WI38 (cell line): ENCODE measurements at regions not wholly inside any gene's neighbourhood (a gene's known extent, or its start where the extent isn't known, plus 50 kb on each side); places are given as distances from the start of the nearest gene placed in this dataset.
"Not testable (repeated sequence)": the region's sequence is repeated elsewhere in the genome, so short reads cannot be mapped to it uniquely, and the experiment has no call there.

Experiments
- H3K4me3 ChIP-seq: 2 replicates; pipeline ENCODE4 v1.5.1; 2011; ENCODE audit warnings: low read depth, mild to moderate bottlenecking, control low read depth, low read length
- TF ChIP-seq, protein P1 (sequence below): IDR thresholded peaks from 2 replicates; pipeline ENCODE4 v1.5.1; 2012; ENCODE audit warnings: low read depth, mild to moderate bottlenecking, control low read depth, low read length

DNA sequence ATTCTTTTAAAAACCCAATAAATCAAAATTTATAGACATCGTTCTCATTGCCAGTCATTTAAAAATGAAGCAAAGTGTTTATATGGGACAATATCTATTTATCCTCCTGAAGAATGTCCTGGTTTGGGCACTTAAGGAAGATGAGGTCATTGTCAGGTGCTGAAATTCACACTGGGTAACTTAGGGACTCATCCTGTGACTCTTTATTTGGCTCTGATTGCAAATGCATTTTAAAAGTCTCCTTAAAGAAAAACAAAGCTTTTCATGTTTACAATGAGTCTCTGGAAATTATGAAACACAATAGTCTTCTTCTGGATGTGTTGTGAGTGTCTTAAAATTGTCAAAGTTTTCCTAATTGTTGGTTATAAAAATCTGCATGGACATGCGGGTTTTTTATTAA lies 69.5 kb upstream of the GPR158 start:
- TF ChIP-seq, protein P1, sequence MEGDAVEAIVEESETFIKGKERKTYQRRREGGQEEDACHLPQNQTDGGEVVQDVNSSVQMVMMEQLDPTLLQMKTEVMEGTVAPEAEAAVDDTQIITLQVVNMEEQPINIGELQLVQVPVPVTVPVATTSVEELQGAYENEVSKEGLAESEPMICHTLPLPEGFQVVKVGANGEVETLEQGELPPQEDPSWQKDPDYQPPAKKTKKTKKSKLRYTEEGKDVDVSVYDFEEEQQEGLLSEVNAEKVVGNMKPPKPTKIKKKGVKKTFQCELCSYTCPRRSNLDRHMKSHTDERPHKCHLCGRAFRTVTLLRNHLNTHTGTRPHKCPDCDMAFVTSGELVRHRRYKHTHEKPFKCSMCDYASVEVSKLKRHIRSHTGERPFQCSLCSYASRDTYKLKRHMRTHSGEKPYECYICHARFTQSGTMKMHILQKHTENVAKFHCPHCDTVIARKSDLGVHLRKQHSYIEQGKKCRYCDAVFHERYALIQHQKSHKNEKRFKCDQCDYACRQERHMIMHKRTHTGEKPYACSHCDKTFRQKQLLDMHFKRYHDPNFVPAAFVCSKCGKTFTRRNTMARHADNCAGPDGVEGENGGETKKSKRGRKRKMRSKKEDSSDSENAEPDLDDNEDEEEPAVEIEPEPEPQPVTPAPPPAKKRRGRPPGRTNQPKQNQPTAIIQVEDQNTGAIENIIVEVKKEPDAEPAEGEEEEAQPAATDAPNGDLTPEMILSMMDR, result no peak

DNA sequence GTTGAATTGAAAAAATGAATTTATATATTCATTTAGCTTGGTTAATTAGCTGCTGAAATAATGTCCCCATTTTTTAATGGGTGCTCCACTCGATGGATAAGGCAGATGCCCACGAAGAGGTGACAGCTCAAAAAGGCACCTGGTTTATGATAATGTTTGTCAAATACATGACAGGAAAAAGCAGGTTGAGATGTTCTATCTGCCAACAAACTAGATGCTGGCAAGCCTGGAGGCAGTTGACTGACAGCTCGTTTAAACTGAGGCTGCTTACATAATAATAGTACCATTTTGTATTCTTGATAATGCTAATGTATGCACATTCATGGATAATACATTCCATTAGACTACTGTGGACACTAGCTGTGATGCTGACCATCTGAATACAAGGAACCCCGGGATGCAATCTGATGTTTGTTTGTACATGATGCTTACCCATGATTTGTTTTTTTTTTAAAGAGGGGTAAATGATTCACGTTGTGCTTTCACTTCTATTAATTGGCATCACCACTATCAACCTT lies 69.0 kb upstream of the GPR158 start:
- TF ChIP-seq, protein P1, result no peak
- no peak overlapping the region for H3K4me3 ChIP-seq

More for the DNA sequence above, 69.5 kb upstream of the GPR158 start:
- H3K4me3 ChIP-seq, result no peak overlapping the region

GRCh38 chr10:25107756-25108155 lies 67.0 kb upstream of the GPR158 start:
- TF ChIP-seq, protein P1, result no peak
- no peak overlapping the region for H3K4me3 ChIP-seq

GRCh38 chr10:25109896-25110295 lies 64.9 kb upstream of the GPR158 start:
- not testable (repeated sequence) for H3K4me3 ChIP-seq

DNA sequence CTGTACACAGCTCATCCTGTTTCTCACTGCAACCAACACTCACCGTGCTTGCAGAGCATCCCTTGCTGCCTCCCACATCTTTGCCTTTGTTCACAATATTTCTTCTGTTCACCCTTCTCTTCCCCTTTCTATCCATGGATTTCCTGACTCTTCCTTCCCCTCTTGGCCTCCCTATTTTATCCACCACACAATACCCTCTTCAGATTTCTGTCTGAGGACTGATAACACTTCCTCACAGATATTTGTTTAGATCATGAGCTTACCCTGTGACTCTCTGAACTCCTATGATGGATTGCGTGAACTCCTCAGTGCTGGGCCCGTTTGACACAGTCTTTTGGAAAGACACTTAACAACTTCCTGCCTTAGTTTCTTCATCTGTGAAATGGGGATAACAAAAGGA lies 62.8 kb upstream of the GPR158 start:
- TF ChIP-seq, protein P1, result no peak
- no peak overlapping the region for H3K4me3 ChIP-seq

GRCh38 chr10:25113191-25114035 lies 61.4 kb upstream of the GPR158 start:
- no peak overlapping the region for H3K4me3 ChIP-seq
- TF ChIP-seq, protein P1, result peak; percentile 80

- TF ChIP-seq, protein P1, result no peak
- H3K4me3 ChIP-seq, result no peak overlapping the region
Measured at GRCh38 chr10:25114036-25114411, 60.8 kb upstream of the GPR158 start.

DNA sequence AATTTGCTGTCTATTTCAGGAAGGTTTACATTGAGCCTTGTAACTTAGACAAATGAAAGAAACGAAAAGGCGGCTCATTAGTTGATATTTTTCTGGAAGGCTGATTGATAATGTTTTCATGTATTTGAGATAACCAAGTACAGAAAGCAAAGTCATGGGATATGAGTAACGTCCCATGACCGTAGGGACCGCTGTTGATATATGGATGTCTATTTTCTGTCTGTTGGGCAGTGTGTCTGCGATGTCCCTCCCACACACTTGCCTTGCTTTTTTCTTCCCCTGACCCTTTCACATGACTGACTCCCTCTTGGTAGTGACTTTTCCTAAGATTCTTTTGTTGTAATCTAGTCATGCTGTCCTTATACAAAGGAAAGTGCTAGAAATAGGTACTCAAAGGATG lies 57.0 kb upstream of the GPR158 start:
- TF ChIP-seq, protein P1, result no peak
- H3K4me3 ChIP-seq, result no peak overlapping the region
